Colonic mucosa (tissue), 4 donors: ENCODE measurements at regions not wholly inside any gene's neighbourhood (a gene's known extent, or its start where the extent isn't known, plus 50 kb on each side); places are given as distances from the start of the nearest gene placed in this dataset.

Experiments used
- DNase-seq: peaks from one replicate; pipeline ENCODE4 v3.0.0-alpha.2; 2020
- H3K27ac ChIP-seq: fragments of 200-600 bp; one replicate; pipeline ENCODE4 v1.8.0; 2021
- H3K27me3 ChIP-seq: fragments of 200-600 bp; one replicate; pipeline ENCODE4 v1.8.0; 2021
- H3K36me3 ChIP-seq: fragments of 200-600 bp; one replicate; pipeline ENCODE4 v1.8.0; 2021
- H3K4me1 ChIP-seq: fragments of 200-600 bp; one replicate; pipeline ENCODE4 v1.8.0; 2021; ENCODE audit warnings: mild to moderate bottlenecking
- H3K4me3 ChIP-seq: fragments of 200-600 bp; one replicate; pipeline ENCODE4 v1.8.0; 2021
- H3K9ac ChIP-seq, 2 donors: one replicate each; pipeline ENCODE4 v1.7.0; 2013; ENCODE audit warnings: control low read depth in 2 of 2, low read depth in 2 of 2, low read length in 2 of 2
- H3K9me3 ChIP-seq: fragments of 200-600 bp; one replicate; pipeline ENCODE4 v1.8.0; 2021
- CTCF ChIP-seq: fragments of 200-600 bp; IDR thresholded peaks from one replicate; pipeline ENCODE4 v1.8.0; 2022; ENCODE audit warnings: antibody characterized with exemption, mild to moderate bottlenecking
- intact Hi-C: fragments of 100-400 bp; cut with DNase I; formaldehyde crosslinking; loops from one replicate; pipeline ENCODE4 v1.14.1; 2022
- donor health status: healthy.
- donor health status: DM: no; HTN: no; CAD: no.
- donor health status: DM: no; HTN: no; CAD: no.

DNA sequence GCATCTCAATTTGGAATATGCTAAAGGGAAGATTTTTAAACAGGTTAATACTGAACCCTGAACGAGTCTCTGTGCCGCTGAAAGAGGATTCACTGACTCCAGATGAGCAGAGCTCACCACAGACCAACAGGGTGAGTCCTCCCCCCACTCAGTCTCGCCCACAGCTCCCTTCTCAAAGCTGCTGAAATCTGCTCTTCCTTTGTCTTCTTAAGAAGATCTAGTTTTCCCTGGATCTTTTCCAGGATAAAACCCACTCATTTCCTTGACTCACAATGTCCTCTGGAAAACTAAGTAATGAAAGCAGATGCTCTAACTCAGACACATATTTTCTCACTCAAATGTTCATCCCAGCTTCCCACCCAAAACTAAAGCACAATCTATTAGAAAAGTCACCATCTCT lies 447.0 kb upstream of the PKN2 start:
- no peak for TF ChIP-seq CTCF
- Histone ChIP-seq H3K4me3 (no peak overlapping the region), H3K36me3 (no peaks in the 10 kb centered on the region), H3K9me3 (no peaks in the 10 kb centered on the region), H3K4me1 (no peaks in the 10 kb centered on the region), H3K9ac (no peak overlapping the region), H3K27me3 (no peaks in the 10 kb centered on the region), H3K27ac (no peak overlapping the region)
- intact Hi-C loops: no loop called here
- DNase-seq: no peak

- no peaks in the 10 kb centered on the region for H3K36me3 ChIP-seq
- H3K9ac ChIP-seq: no peak overlapping the region
- no peak overlapping the region for H3K27ac ChIP-seq
- TF ChIP-seq CTCF: no peak
- no peaks in the 10 kb centered on the region for H3K27me3 ChIP-seq
- intact Hi-C loops: no loop called here
- no peak for DNase-seq
- H3K9me3 ChIP-seq: no peaks in the 10 kb centered on the region
- no peak overlapping the region for H3K4me3 ChIP-seq
- no peaks in the 10 kb centered on the region for H3K4me1 ChIP-seq
Measured at GRCh38 chr1:88239205-88239604, 444.9 kb upstream of the PKN2 start.

DNA sequence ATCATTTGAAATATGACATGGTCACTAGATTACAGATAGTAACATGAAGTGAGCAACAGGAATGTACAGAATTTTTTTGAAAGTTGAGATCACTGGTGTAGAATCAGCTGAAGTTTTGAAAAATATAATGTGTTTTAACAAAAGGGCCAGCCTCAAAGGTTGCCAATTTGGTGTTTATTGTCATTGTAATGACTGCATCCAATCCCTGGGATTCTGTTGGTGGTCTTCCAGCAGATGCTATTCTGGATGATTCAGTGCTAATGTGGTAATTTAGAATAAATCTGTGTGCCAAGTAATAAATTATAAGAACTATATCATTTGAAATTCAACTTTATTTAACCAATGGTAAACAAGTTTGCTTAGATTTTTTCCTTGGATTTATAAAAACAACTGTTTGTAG lies 436.4 kb upstream of the PKN2 start:
- intact Hi-C loops: no loop called here
- no peak for TF ChIP-seq CTCF
- no peaks in the 10 kb centered on the region for H3K36me3 ChIP-seq
- no peak overlapping the region for H3K9ac ChIP-seq
- H3K4me3 ChIP-seq: no peak overlapping the region
- no peaks in the 10 kb centered on the region for H3K27me3 ChIP-seq
- H3K9me3 ChIP-seq: no peaks in the 10 kb centered on the region
- H3K27ac ChIP-seq: no peak overlapping the region
- DNase-seq: no peak
- no peaks in the 10 kb centered on the region for H3K4me1 ChIP-seq

- Histone ChIP-seq H3K36me3 (no peaks in the 10 kb centered on the region), H3K4me3 (no peak overlapping the region), H3K27me3 (no peaks in the 10 kb centered on the region), H3K4me1 (no peaks in the 10 kb centered on the region), H3K27ac (no peak overlapping the region), H3K9ac (no peak overlapping the region), H3K9me3 (no peaks in the 10 kb centered on the region)
- TF ChIP-seq CTCF: no peak
- intact Hi-C loops: no loop called here
- no peak for DNase-seq
Measured at GRCh38 chr1:88250915-88251314, 433.2 kb upstream of the PKN2 start.

GRCh38 chr1:88252745-88253144 lies 431.3 kb upstream of the PKN2 start:
- Histone ChIP-seq H3K36me3 (no peaks in the 10 kb centered on the region), H3K27ac (no peak overlapping the region), H3K27me3 (no peaks in the 10 kb centered on the region), H3K4me1 (no peaks in the 10 kb centered on the region), H3K9me3 (no peaks in the 10 kb centered on the region), H3K4me3 (no peak overlapping the region), H3K9ac (no peak overlapping the region)
- intact Hi-C loops: no loop called here
- no peak for DNase-seq
- TF ChIP-seq CTCF: no peak

DNA sequence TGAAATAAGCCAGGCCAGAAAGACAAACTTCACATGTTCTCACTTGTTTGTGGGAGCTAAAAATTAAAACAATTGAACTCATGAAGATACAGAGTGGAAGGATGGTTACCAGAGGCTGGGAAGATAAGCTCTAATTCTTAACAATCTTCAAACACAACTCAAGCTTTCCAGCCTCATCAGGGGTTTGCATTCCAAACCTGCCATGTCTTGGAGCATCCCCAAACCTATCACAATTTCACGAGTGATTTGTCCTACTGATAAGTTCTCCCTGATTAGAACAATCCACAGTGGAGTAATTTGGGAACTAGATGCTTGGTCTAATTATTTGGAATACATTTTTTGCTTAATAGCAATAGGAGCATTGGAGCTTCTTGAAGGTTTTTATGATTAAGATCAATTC lies 418.5 kb upstream of the PKN2 start:
- intact Hi-C loops: no loop called here

More for the DNA sequence above, 418.5 kb upstream of the PKN2 start:
- no peaks in the 10 kb centered on the region for H3K27me3 ChIP-seq
- H3K9me3 ChIP-seq: no peaks in the 10 kb centered on the region
- DNase-seq: no peak
- no peaks in the 10 kb centered on the region for H3K4me1 ChIP-seq
- no peaks in the 10 kb centered on the region for H3K36me3 ChIP-seq
- H3K9ac ChIP-seq: no peak overlapping the region
- no peak overlapping the region for H3K4me3 ChIP-seq
- no peak overlapping the region for H3K27ac ChIP-seq
- no peak for TF ChIP-seq CTCF
